Stimulated activated CD8-positive, alpha-beta memory T cell treated with anti-CD3 and anti-CD28 coated beads, Interleukin-15, amount 100 ng/mL, for 4 hours (primary cell): ENCODE measurements at regions not wholly inside any gene's neighbourhood (a gene's known extent, or its start where the extent isn't known, plus 50 kb on each side); places are given as distances from the start of the nearest gene placed in this dataset.
"Not testable (repeated sequence)": the region's sequence is repeated elsewhere in the genome, so short reads cannot be mapped to it uniquely, and the experiment has no call there.

Experiments
- DNase-seq, 2 donors: peaks; one replicate each; pipeline ENCODE4 v3.0.0-alpha.2; 2020; ENCODE audit warnings: low read depth in 2 of 2

- no peak for DNase-seq
Observed at GRCh38 chr6:169014211-169015197, 239.1 kb downstream of the THBS2 start.

GRCh38 chr6:169009628-169010027, 244.0 kb downstream of the THBS2 start:
- DNase-seq: no peak

- DNase-seq: no peak
Observed at GRCh38 chr6:169008641-169009257, 244.9 kb downstream of the THBS2 start.

- DNase-seq: no peak
Observed at GRCh38 chr6:169005166-169005565, 248.5 kb downstream of the THBS2 start.

GRCh38 chr6:169000022-169000421, 253.6 kb downstream of the THBS2 start:
- no peak for DNase-seq

- DNase-seq: no peak
Observed at GRCh38 chr6:168999392-168999791, 254.3 kb downstream of the THBS2 start.

- no peak for DNase-seq
Observed at GRCh38 chr6:168996356-168996625, 257.4 kb downstream of the THBS2 start.

GRCh38 chr6:168995526-168996355, 257.9 kb downstream of the THBS2 start:
- no peak for DNase-seq

GRCh38 chr6:168994956-168995355, 258.7 kb downstream of the THBS2 start:
- DNase-seq: no peak

GRCh38 chr6:168992446-168993144, 261.1 kb downstream of the THBS2 start:
- DNase-seq: no peak

GRCh38 chr6:168991695-168992094, 262.0 kb downstream of the THBS2 start:
- DNase-seq: not testable (repeated sequence)

- DNase-seq: no peak
Observed at GRCh38 chr6:168990019-168990751, 263.5 kb downstream of the THBS2 start.

GRCh38 chr6:168989421-168989820, 264.2 kb downstream of the THBS2 start:
- no peak for DNase-seq

GRCh38 chr6:168988801-168989200, 264.8 kb downstream of the THBS2 start:
- no peak for DNase-seq

GRCh38 chr6:168988280-168988679, 265.4 kb downstream of the THBS2 start:
- no peak for DNase-seq

GRCh38 chr6:168985705-168986104, 267.9 kb downstream of the THBS2 start:
- no peak for DNase-seq

- no peak for DNase-seq
Observed at GRCh38 chr6:168983925-168984324, 269.7 kb downstream of the THBS2 start.

GRCh38 chr6:168981187-168981586, 272.5 kb downstream of the THBS2 start:
- no peak for DNase-seq

GRCh38 chr6:168979254-168979653, 274.4 kb downstream of the THBS2 start:
- no peak for DNase-seq

- DNase-seq: no peak
Observed at GRCh38 chr6:168972128-168972527, 281.5 kb downstream of the THBS2 start.

- DNase-seq: no peak
Observed at GRCh38 chr6:168971549-168971948, 282.1 kb downstream of the THBS2 start.
